ENCODE measurements at regions not wholly inside any gene's neighbourhood (a gene's known extent, or its start where the extent isn't known, plus 50 kb on each side); places are given as distances from the start of the nearest gene placed in this dataset.

DNA sequence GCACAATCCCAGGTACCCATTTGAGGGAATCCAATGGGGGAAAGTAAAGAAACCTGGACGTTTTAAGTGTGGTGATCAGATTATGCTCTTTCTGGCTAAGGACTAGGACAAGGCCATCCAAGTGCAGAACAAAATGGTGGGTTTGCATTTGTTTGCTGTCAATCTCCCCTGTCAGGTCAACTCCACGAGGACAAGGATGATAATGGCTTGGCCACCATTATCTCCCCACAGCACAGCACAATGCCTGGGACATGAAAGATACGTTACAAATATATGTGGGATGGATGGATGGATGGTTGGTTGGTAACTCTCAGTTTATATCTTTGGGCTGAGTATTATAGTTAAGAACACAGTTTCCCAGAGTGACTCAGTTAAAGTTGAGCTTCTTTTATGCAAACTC is 526.9 kb downstream of the NPIPA7 start:
- TF ChIP-seq POLR2A (IDR thresholded peaks at IDR 0.05) = no peak
- TF ChIP-seq, protein P1, sequence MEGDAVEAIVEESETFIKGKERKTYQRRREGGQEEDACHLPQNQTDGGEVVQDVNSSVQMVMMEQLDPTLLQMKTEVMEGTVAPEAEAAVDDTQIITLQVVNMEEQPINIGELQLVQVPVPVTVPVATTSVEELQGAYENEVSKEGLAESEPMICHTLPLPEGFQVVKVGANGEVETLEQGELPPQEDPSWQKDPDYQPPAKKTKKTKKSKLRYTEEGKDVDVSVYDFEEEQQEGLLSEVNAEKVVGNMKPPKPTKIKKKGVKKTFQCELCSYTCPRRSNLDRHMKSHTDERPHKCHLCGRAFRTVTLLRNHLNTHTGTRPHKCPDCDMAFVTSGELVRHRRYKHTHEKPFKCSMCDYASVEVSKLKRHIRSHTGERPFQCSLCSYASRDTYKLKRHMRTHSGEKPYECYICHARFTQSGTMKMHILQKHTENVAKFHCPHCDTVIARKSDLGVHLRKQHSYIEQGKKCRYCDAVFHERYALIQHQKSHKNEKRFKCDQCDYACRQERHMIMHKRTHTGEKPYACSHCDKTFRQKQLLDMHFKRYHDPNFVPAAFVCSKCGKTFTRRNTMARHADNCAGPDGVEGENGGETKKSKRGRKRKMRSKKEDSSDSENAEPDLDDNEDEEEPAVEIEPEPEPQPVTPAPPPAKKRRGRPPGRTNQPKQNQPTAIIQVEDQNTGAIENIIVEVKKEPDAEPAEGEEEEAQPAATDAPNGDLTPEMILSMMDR (IDR thresholded peaks at IDR 0.05) = no peak
- Histone ChIP-seq H3K36me3 (no peaks in the 10 kb centered on the region), H3K27ac (no peak overlapping the region), H3K9me3 (no peaks in the 10 kb centered on the region), H3K27me3 (no peaks in the 10 kb centered on the region), H3K4me1 (no peaks in the 10 kb centered on the region), H3K4me3 (no peak overlapping the region)
- no peak for DNase-seq
- intact Hi-C loops (cut with DNase I; ENCODE audit: low total_unique reads) = no loop called here

DNA sequence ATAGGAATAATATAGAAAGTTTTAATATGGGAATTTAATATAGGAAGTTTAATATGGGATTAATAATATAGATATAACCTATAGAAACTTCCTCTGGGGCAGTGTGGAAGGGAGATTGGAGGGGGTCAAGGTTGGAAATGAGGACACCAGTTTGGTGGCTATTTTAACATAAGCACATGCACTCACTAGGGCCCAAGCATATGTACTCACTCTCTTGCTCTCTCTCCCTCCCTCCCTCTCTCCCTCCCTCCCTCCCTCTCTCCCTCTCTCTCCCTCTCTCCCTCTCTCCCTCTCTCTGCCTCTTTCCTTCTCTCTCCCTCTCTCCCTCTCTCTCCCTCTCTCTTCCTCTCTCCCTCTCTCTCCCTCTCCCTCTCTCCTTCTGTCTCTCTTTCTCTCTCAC is 528.1 kb downstream of the NPIPA7 start:
- Histone ChIP-seq H3K27me3 (no peaks in the 10 kb centered on the region), H3K4me1 (no peaks in the 10 kb centered on the region), H3K36me3 (no peaks in the 10 kb centered on the region), H3K9me3 (no peaks in the 10 kb centered on the region), H3K4me3 (no peak overlapping the region), H3K27ac (no peak overlapping the region)
- intact Hi-C loops (cut with DNase I; ENCODE audit: low total_unique reads) = no loop called here
- DNase-seq = no peak
- TF ChIP-seq, protein P1 (IDR thresholded peaks at IDR 0.05) = no peak
- no peak for TF ChIP-seq POLR2A (IDR thresholded peaks at IDR 0.05)

DNA sequence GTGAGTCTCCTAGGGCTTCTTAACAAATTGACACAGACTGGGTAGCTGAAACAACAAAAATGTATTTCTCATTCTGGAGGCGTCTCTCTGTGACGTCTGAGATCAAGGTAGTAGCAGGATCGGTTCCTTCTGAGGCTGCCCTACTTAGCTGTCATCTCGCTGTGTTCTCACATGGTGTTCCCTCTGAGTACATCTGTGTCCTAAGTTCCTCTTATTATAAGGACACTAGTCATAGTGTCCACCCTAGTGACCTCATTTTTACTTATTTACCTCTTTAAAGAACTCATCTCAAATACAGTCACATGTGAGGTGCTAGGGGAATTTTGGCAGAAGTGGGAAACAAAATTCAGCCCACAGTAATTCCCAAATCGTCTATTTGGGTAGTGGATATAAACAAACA is 529.1 kb downstream of the NPIPA7 start:
- H3K36me3 ChIP-seq = no peaks in the 10 kb centered on the region
- no peaks in the 10 kb centered on the region for H3K9me3 ChIP-seq
- no peaks in the 10 kb centered on the region for H3K27me3 ChIP-seq
- no peaks in the 10 kb centered on the region for H3K4me1 ChIP-seq
- no peak overlapping the region for H3K4me3 ChIP-seq
- H3K27ac ChIP-seq = no peak overlapping the region
- TF ChIP-seq, protein P1 (IDR thresholded peaks at IDR 0.05) = no peak
- no peak for TF ChIP-seq POLR2A (IDR thresholded peaks at IDR 0.05)
- DNase-seq = no peak
- intact Hi-C loops (cut with DNase I; ENCODE audit: low total_unique reads) = no loop called here

DNA sequence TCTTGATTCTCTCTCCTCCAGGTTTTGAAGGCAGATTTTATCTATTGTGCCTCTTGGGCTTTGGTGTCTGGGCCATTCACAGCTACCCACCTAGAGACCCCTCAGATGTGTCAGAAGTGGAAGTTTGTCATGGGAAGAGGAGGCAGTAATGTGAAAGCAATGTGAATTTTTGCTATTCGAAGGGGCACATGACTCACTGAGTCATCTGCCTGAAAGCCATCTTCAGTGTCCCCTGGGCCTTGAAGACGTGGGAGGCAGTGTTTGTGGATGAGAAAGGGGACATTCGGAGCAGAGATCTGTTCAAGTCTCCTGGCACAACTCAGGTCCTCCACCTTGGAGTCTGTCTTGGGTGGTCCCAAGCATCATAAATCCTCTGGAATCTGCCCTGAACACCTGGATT is 530.2 kb downstream of the NPIPA7 start:
- Histone ChIP-seq H3K27me3 (no peaks in the 10 kb centered on the region), H3K27ac (no peak overlapping the region), H3K36me3 (no peaks in the 10 kb centered on the region), H3K9me3 (no peaks in the 10 kb centered on the region), H3K4me3 (no peak overlapping the region), H3K4me1 (no peaks in the 10 kb centered on the region)
- intact Hi-C loops (cut with DNase I; ENCODE audit: low total_unique reads) = no loop called here
- no peak for DNase-seq
- TF ChIP-seq POLR2A (IDR thresholded peaks at IDR 0.05) = no peak
- TF ChIP-seq, protein P1 (IDR thresholded peaks at IDR 0.05) = no peak

DNA sequence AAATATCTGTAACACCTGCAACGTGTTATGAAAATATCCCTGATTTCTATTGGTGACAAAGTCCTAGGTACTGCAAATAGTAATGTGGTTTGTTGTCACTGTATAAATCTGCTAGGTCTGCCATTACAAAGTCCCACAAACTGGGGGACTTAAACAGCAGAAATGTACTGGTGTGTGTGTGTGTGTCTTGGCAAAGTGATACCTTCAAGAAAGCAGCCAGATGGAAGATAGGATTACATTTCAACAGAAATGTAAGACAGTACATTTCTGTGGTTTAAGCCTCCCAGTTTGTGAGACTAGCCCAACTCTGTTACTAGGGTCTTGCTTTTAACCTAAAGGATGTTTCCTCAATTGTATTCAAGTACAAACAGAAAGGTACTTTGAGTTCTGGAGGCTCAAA is 531.7 kb downstream of the NPIPA7 start:
- Histone ChIP-seq H3K4me1 (no peaks in the 10 kb centered on the region), H3K27ac (no peak overlapping the region), H3K9me3 (no peaks in the 10 kb centered on the region), H3K4me3 (no peak overlapping the region), H3K27me3 (no peaks in the 10 kb centered on the region), H3K36me3 (no peaks in the 10 kb centered on the region)
- intact Hi-C loops (cut with DNase I; ENCODE audit: low total_unique reads) = no loop called here
- TF ChIP-seq POLR2A (IDR thresholded peaks at IDR 0.05) = no peak
- TF ChIP-seq, protein P1 (IDR thresholded peaks at IDR 0.05) = no peak
- no peak for DNase-seq

All from uterus (tissue), 3 donors.